A549 (cell line): ENCODE measurements at regions not wholly inside any gene's neighbourhood (a gene's known extent, or its start where the extent isn't known, plus 50 kb on each side); places are given as distances from the start of the nearest gene placed in this dataset.

ENCODE experiments used
- BHLHE40 ChIP-seq: IDR thresholded peaks from 2 replicates; pipeline ENCODE4 v1.6.1; 2012; ENCODE audit warnings: low read depth, low read length, inconsistent platforms
- EP300 ChIP-seq, 2 experiments: fragments of >200 bp; sonication (Bioruptor Twin); formaldehyde crosslinking; IDR thresholded peaks; 2 replicates in 1 of 2; 3 replicates in 1 of 2; pipeline ENCODE4 v1.6.1; 2016 to 2017
- HDAC2 ChIP-seq: fragments of 200-600 bp; sonication (generic); IDR thresholded peaks from 2 replicates; pipeline ENCODE4 v1.6.1; 2016
- HOXA7 ChIP-seq: fragments of 250-450 bp; sonication (Bioruptor Pico); IDR thresholded peaks from 2 replicates; pipeline ENCODE4 v1.5.0; 2020; ENCODE audit warnings: mild to moderate bottlenecking, moderate library complexity
- MAZ ChIP-seq: fragments of 150-350 bp; IDR thresholded peaks from 2 replicates; pipeline ENCODE4 v1.6.1; 2014; ENCODE audit warnings: antibody characterized with exemption, low read depth, low read length, borderline replicate concordance
- POLR2A ChIP-seq: IDR thresholded peaks from 2 replicates; pipeline ENCODE4 v1.6.1; 2012; ENCODE audit warnings: mild to moderate bottlenecking, low read length
- RAD21 ChIP-seq, 2 experiments: fragments of >200 bp in 1 of 2; sonication (Bioruptor Twin) in 1 of 2; formaldehyde crosslinking in 1 of 2; IDR thresholded peaks in 1 of 2; conservative IDR thresholded peaks in 1 of 2; 2 replicates in 1 of 2; 3 replicates in 1 of 2; pipeline ENCODE4 v1.6.1; 2012 to 2018; ENCODE audit warnings: inconsistent platforms in 1 of 2
- SMC3 ChIP-seq: fragments of >200 bp; sonication (Bioruptor Twin); formaldehyde crosslinking; IDR thresholded peaks from 3 replicates; pipeline ENCODE4 v1.6.1; 2018; ENCODE audit warnings: inconsistent platforms
- ZFP36 ChIP-seq: fragments of 450-650 bp; IDR thresholded peaks from 2 replicates; pipeline ENCODE4 v1.6.1; 2014; ENCODE audit warnings: borderline replicate concordance; ENCODE audit not compliant: partially characterized antibody
- TF ChIP-seq, protein P1 (sequence below): fragments of >200 bp; sonication (Bioruptor Twin); formaldehyde crosslinking; IDR thresholded peaks from 3 replicates; pipeline ENCODE4 v1.5.1; 2016

GRCh38 chr6:19325335-19325789 is 511.8 kb upstream of the ID4 start:
- TF ChIP-seq ZFP36 (no peak), RAD21 (conservative IDR thresholded peaks at IDR 0.05 in 1 of 2, IDR thresholded peaks at IDR 0.05 in 1 of 2) (no peak), MAZ (no peak), SMC3 (no peak), EP300 (IDR thresholded peaks at IDR 0.05) (no peak), HDAC2 (no peak), HOXA7 (CRISPR knock-in tag) (no peak), POLR2A (no peak), BHLHE40 (no peak)
- TF ChIP-seq, protein P1, sequence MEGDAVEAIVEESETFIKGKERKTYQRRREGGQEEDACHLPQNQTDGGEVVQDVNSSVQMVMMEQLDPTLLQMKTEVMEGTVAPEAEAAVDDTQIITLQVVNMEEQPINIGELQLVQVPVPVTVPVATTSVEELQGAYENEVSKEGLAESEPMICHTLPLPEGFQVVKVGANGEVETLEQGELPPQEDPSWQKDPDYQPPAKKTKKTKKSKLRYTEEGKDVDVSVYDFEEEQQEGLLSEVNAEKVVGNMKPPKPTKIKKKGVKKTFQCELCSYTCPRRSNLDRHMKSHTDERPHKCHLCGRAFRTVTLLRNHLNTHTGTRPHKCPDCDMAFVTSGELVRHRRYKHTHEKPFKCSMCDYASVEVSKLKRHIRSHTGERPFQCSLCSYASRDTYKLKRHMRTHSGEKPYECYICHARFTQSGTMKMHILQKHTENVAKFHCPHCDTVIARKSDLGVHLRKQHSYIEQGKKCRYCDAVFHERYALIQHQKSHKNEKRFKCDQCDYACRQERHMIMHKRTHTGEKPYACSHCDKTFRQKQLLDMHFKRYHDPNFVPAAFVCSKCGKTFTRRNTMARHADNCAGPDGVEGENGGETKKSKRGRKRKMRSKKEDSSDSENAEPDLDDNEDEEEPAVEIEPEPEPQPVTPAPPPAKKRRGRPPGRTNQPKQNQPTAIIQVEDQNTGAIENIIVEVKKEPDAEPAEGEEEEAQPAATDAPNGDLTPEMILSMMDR, result no peak
